ENCODE measurements at regions not wholly inside any gene's neighbourhood (a gene's known extent, or its start where the extent isn't known, plus 50 kb on each side); places are given as distances from the start of the nearest gene placed in this dataset.

DNA sequence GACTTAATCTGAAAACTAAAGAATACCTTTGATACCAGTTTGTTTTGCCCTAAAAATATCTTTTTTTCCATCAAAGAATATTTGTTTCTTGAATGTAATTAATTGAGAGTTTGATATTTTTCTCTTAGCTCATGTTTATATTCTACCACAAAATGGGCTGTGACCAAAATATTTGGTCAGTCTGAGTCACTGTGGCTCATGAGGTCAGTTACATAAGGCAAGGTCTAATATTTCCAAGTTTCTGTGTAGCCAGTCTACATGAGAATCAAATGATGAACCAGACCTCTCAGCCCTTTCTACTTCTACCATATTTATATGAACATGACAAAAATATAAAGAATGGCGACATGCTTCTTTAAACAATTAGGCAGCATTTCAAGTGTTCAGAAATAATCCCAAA lies 83.0 kb upstream of the IVNS1ABP start:
- TF ChIP-seq JUN (IDR thresholded peaks at IDR 0.05), result no peak
- no peak for TF ChIP-seq ZNF302 (CRISPR knock-in tag; IDR thresholded peaks at IDR 0.05)
